NCI-H1436 treated with DMSO at 0.1 percent for 48 hours (cell line): ENCODE measurements at regions not wholly inside any gene's neighbourhood (a gene's known extent, or its start where the extent isn't known, plus 50 kb on each side); places are given as distances from the start of the nearest gene placed in this dataset.

Experiments used
- DNase-seq: peaks from one replicate; lab custom pipeline; 2025; lab: John Stamatoyannopoulos, UW

- no peak for DNase-seq
These were observed 182.2 kb downstream of the USP12 start for GRCh38 chr13:26989261-26989956.

- no peak for DNase-seq
These were observed 183.4 kb downstream of the USP12 start for GRCh38 chr13:26988059-26988769.

GRCh38 chr13:26987486-26988013 is 184.1 kb downstream of the USP12 start:
- DNase-seq, result no peak

GRCh38 chr13:26985285-26985878 is 186.2 kb downstream of the USP12 start:
- DNase-seq, result peak; percentile 34

GRCh38 chr13:26984337-26984736 is 187.3 kb downstream of the USP12 start:
- no peak for DNase-seq

- DNase-seq, result no peak
These were observed 187.9 kb downstream of the USP12 start for GRCh38 chr13:26983543-26984320.

- no peak for DNase-seq
These were observed 191.2 kb downstream of the USP12 start for GRCh38 chr13:26980099-26981031.

- no peak for DNase-seq
These were observed 192.3 kb downstream of the USP12 start for GRCh38 chr13:26979334-26979733.

- DNase-seq, result no peak
These were observed 193.3 kb downstream of the USP12 start for GRCh38 chr13:26978081-26978860.

GRCh38 chr13:26977541-26977940 is 194.1 kb downstream of the USP12 start:
- no peak for DNase-seq

- DNase-seq, result no peak
These were observed 195.3 kb downstream of the USP12 start for GRCh38 chr13:26976313-26976712.

- no peak for DNase-seq
These were observed 197.7 kb downstream of the USP12 start for GRCh38 chr13:26973946-26974345.

- DNase-seq, result no peak
These were observed 198.3 kb downstream of the USP12 start for GRCh38 chr13:26973295-26973694.

GRCh38 chr13:26971990-26972887 is 199.4 kb downstream of the USP12 start:
- DNase-seq, result no peak

- no peak for DNase-seq
These were observed 202.9 kb downstream of the USP12 start for GRCh38 chr13:26968431-26969341.

- no peak for DNase-seq
These were observed 204.2 kb downstream of the USP12 start for GRCh38 chr13:26967119-26968038.

GRCh38 chr13:26966701-26967080 is 204.9 kb downstream of the USP12 start:
- DNase-seq, result no peak
